Heart left ventricle (tissue), 13 donors: ENCODE measurements at regions not wholly inside any gene's neighbourhood (a gene's known extent, or its start where the extent isn't known, plus 50 kb on each side); places are given as distances from the start of the nearest gene placed in this dataset.

Source experiments
- POLR2A ChIP-seq, 2 donors: fragments of 450-650 bp; IDR thresholded peaks; one replicate each; pipeline ENCODE4 v1.6.1; 2017; ENCODE audit warnings: antibody characterized with exemption in 2 of 2, mild to moderate bottlenecking in 2 of 2, moderate library complexity in 2 of 2
- TF ChIP-seq, protein P1 (sequence below), 12 donors: fragments of 200-600 bp; sonication (generic) in 4 of 12; IDR thresholded peaks; one replicate each; pipeline versions ENCODE4 v1.5.0 to v1.8.0; 2018 to 2022; ENCODE audit warnings: antibody characterized with exemption in 12 of 12, mild to moderate bottlenecking in 5 of 12
- donor health status: ischemic (EF 13 %, LVEDD 7.1; RV severe dilation, severe dysfunction).
- donor health status: DM: no; HTN: yes; CAD: no.
- donor health status: DM: no; HTN: no; CAD: no.
- donor health status: ischemic (EF 25% LVEDD 6.9; RV normal size, moderate dysfunction).
- donor health status: ischemic (EF 25% LVEDD 5.7; RV mildly dilated, moderate dysfunction).
- donor health status: ischemic (EF 35%, LVEDD 5.7; RV mildly dilated, moderate dysfunction).
- donor health status: nonischemic (EF 11% LVEDD 7.7; RV severe dilation, severe dysfunction).
- donor health status: DM: yes; HTN: yes; CAD: no.
- donor health status: PGD.
- donor health status: ischemic (EF 29% LVEDD 5.4; RV normal size, mild dysfunction).
- donor health status: nonischemic (EF 23%, LVEDD 6.1; RV moderate dilation, normal function).

DNA sequence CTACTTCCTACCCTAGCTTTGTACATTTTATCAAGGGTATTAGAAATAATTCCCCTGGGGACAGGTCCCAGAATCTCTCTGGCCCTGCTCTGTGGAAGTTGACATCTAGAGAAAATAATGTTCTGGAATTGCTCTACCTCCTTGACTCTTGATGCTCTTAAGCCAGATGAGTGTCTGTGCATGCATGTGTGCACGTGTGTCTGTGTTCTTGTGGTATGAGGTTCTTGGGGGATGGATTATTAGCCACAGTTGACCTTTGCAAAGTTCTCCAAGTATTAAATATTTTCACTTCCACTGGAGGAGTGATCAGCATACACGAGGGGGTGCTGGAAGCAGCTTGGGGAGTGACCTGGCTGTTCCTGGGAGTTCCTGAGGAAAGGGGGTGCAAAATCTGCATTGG is 61.2 kb upstream of the PELI1 start:
- TF ChIP-seq, protein P1, sequence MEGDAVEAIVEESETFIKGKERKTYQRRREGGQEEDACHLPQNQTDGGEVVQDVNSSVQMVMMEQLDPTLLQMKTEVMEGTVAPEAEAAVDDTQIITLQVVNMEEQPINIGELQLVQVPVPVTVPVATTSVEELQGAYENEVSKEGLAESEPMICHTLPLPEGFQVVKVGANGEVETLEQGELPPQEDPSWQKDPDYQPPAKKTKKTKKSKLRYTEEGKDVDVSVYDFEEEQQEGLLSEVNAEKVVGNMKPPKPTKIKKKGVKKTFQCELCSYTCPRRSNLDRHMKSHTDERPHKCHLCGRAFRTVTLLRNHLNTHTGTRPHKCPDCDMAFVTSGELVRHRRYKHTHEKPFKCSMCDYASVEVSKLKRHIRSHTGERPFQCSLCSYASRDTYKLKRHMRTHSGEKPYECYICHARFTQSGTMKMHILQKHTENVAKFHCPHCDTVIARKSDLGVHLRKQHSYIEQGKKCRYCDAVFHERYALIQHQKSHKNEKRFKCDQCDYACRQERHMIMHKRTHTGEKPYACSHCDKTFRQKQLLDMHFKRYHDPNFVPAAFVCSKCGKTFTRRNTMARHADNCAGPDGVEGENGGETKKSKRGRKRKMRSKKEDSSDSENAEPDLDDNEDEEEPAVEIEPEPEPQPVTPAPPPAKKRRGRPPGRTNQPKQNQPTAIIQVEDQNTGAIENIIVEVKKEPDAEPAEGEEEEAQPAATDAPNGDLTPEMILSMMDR (IDR thresholded peaks at IDR 0.05): no peak
- no peak for TF ChIP-seq POLR2A (IDR thresholded peaks at IDR 0.05)
